ENCODE measurements at regions not wholly inside any gene's neighbourhood (a gene's known extent, or its start where the extent isn't known, plus 50 kb on each side); places are given as distances from the start of the nearest gene placed in this dataset.

DNA sequence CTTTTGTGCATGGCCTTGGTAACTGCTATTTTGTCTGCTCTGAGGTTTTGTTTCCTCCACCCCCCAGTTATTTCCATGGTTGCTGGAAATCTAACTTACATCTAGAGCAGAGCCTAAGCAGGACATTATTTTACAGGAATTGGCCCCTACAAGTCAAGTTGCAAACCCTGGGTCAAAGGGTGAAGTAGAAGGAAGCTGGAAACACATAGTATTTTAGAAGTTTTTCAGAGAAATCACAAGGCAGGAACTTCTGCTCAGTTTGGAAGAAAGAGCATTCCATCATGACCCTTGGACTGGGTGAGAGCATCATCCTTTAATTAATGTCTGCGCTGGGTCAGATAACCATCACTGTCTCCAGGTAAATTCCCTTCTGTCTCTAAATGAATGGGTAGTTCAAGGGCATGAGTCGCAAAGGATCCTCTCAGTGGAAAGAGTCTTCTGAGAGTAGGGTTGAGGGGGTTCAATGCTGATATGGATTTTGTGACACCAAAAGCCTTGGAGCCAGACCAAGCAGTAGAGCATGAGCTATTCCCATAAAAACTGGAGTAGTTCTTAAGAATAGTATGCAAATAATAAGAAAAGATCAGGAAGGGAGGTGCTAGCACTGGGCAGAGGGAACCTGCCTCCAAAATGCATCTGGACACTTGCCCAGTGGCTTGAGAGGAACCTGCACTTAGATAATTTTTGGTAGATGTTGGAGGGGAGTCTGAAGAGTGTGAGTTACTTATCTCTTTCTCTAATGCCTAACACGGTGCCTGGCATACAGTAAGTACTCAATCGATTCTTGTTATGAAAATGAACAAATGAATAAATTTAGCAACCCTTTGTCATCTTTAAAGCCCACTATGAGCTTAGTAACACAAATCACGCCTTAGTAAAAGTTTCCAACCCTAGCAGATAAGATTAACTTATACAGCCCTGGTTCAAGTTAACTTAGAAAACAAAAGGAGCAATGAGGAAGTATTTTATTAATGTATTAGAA lies 160.6 kb upstream of the ADO start:
- H3K4me3 ChIP-seq (ENCODE audit: low read depth, low read length), result no peak overlapping the region
- TF ChIP-seq POLR2A (IDR thresholded peaks at IDR 0.05; ENCODE audit: extremely low read depth, insufficient read length) (no peak), MYC (IDR thresholded peaks at IDR 0.05; ENCODE audit: low read depth, low read length) (no peak)
- TF ChIP-seq, protein P1, sequence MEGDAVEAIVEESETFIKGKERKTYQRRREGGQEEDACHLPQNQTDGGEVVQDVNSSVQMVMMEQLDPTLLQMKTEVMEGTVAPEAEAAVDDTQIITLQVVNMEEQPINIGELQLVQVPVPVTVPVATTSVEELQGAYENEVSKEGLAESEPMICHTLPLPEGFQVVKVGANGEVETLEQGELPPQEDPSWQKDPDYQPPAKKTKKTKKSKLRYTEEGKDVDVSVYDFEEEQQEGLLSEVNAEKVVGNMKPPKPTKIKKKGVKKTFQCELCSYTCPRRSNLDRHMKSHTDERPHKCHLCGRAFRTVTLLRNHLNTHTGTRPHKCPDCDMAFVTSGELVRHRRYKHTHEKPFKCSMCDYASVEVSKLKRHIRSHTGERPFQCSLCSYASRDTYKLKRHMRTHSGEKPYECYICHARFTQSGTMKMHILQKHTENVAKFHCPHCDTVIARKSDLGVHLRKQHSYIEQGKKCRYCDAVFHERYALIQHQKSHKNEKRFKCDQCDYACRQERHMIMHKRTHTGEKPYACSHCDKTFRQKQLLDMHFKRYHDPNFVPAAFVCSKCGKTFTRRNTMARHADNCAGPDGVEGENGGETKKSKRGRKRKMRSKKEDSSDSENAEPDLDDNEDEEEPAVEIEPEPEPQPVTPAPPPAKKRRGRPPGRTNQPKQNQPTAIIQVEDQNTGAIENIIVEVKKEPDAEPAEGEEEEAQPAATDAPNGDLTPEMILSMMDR (IDR thresholded peaks at IDR 0.05; ENCODE audit: low read depth, low read length), result no peak
- TF ChIP-seq, protein P2, sequence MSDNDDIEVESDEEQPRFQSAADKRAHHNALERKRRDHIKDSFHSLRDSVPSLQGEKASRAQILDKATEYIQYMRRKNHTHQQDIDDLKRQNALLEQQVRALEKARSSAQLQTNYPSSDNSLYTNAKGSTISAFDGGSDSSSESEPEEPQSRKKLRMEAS (IDR thresholded peaks at IDR 0.05; ENCODE audit: low read depth, low read length), result no peak
- no peak for DNase-seq (ENCODE audit: low read depth)

DNA sequence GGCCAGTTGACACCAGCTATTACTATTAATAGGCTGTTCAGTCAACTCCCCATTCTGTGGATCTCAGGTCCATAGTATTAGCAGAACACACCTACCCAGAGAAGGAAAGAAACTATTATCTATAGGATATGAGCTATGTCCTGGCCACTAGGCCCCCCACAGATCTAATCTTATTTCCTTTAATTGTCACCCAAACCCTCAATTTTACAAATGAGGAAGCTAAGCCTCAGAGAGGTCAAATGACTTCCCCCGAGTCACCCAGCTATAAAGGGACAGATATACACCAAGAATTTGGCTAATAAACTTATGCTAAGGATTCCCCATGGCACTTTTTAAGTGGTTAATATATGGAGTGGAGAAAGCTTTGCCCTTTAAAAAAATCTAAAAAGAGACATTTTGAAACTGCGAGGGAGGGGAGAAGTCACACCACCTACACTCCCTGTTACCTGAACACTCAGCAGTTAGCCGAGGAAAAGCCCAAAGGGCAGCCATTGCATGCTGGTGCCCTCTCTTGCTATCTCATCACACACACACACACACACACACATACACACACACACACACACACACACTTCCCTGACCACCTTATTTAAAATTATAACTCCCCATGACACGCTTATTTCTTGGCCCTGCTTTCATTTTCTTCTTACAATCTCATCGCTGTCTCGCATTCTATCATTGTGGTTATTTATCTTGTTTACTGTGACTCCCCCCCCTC lies 157.0 kb upstream of the ADO start:
- DNase-seq (ENCODE audit: low read depth), result no peak
- TF ChIP-seq MYC (IDR thresholded peaks at IDR 0.05; ENCODE audit: low read depth, low read length) (no peak), POLR2A (IDR thresholded peaks at IDR 0.05; ENCODE audit: extremely low read depth, insufficient read length) (no peak)
- TF ChIP-seq, protein P1 (IDR thresholded peaks at IDR 0.05; ENCODE audit: low read depth, low read length), result no peak
- TF ChIP-seq, protein P2 (IDR thresholded peaks at IDR 0.05; ENCODE audit: low read depth, low read length), result no peak
- H3K4me3 ChIP-seq (ENCODE audit: low read depth, low read length), result no peak overlapping the region

DNA sequence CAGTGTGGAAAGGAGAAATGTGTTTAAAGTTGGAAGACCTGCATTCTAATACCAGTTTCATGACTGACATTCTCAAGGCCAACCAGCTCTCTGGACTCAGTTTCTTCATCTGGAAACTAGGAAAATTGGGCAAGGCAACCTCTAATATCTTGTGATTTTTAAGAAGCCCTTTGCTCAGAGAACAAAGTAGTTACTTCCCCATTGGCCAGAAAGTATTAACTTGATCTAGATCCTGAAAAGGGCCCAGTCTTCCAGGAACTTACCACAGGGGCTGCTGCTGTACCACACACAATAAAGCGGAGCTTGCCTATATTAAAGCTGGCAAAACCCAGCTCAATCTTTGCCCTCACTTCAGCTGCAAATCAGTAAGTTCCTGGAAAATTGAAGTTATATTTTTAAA lies 155.6 kb upstream of the ADO start:
- no peak for DNase-seq (ENCODE audit: low read depth)
- H3K4me3 ChIP-seq (ENCODE audit: low read depth, low read length), result no peak overlapping the region
- TF ChIP-seq, protein P2 (IDR thresholded peaks at IDR 0.05; ENCODE audit: low read depth, low read length), result no peak
- no peak for TF ChIP-seq POLR2A (IDR thresholded peaks at IDR 0.05; ENCODE audit: extremely low read depth, insufficient read length)
- TF ChIP-seq, protein P1 (IDR thresholded peaks at IDR 0.05; ENCODE audit: low read depth, low read length), result no peak
- TF ChIP-seq MYC (IDR thresholded peaks at IDR 0.05; ENCODE audit: low read depth, low read length), result no peak

DNA sequence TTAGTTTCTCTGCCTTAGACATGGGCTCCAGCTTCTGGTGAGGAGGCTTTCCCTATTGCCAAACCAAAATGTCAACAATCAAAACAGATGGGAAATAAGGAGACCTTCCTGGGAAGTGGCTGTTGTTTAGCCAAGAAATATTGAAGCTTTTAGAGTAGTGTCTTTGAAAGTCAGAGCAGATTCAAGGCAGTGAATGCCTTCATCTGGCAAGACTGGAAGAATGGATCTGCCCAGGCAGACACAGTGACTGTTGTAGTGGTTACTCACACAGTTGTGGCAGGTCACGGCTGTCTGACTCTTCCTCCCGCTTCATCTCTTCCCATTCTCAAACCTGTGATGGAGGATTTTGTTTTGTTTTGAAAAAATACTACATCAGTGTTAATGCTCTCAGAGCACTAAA lies 154.1 kb upstream of the ADO start:
- H3K4me3 ChIP-seq (ENCODE audit: low read depth, low read length), result no peak overlapping the region
- TF ChIP-seq POLR2A (IDR thresholded peaks at IDR 0.05; ENCODE audit: extremely low read depth, insufficient read length) (no peak), MYC (IDR thresholded peaks at IDR 0.05; ENCODE audit: low read depth, low read length) (no peak)
- TF ChIP-seq, protein P2 (IDR thresholded peaks at IDR 0.05; ENCODE audit: low read depth, low read length), result no peak
- TF ChIP-seq, protein P1 (IDR thresholded peaks at IDR 0.05; ENCODE audit: low read depth, low read length), result no peak
- DNase-seq (ENCODE audit: low read depth), result no peak

DNA sequence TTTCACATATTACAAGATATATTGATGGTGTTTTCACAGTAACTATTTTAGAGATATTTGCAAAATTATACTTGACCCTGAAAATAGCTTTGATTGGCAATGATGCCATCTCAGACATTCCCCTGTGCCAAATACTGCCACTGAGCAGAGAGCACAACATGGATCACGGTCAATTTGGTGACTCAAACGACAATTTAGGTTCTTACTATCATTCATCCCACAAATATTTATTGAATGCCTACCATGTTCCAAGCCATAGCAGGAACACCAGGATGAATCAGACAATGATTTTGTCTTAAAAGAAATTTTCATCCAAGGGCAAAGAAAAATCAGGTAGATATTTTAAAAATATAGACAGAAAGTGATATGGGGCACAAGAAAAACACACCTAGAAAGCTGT lies 153.2 kb upstream of the ADO start:
- no peak for TF ChIP-seq MYC (IDR thresholded peaks at IDR 0.05; ENCODE audit: low read depth, low read length)
- no peak for DNase-seq (ENCODE audit: low read depth)

DNA sequence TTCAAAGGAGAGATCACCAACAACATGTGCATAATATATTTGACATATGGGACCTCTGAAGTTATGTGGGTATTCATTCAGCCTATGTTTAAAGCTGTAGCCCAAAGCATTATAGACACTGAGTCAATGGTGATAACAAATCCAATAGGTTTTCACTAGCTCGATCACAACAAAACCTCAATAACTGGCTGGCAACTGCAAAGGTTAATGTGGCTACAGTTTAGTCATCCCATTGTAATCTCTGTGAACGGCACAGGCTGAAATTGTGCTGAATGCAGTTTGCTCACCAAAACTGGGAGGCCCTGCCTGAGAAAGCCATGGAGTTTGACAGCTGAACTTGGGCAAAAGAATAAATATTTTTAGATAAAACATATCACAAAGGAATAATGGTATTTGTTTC lies 152.4 kb upstream of the ADO start:
- TF ChIP-seq, protein P2 (IDR thresholded peaks at IDR 0.05; ENCODE audit: low read depth, low read length), result no peak
- TF ChIP-seq, protein P1 (IDR thresholded peaks at IDR 0.05; ENCODE audit: low read depth, low read length), result no peak
- TF ChIP-seq MYC (IDR thresholded peaks at IDR 0.05; ENCODE audit: low read depth, low read length) (no peak), POLR2A (IDR thresholded peaks at IDR 0.05; ENCODE audit: extremely low read depth, insufficient read length) (no peak)
- no peak for DNase-seq (ENCODE audit: low read depth)

More for the DNA sequence above, 153.2 kb upstream of the ADO start:
- H3K4me3 ChIP-seq (ENCODE audit: low read depth, low read length), result no peak overlapping the region

More for the DNA sequence above, 152.4 kb upstream of the ADO start:
- H3K4me3 ChIP-seq (ENCODE audit: low read depth, low read length), result no peak overlapping the region
